Testis (tissue), 2 donors: ENCODE measurements at regions not wholly inside any gene's neighbourhood (a gene's known extent, or its start where the extent isn't known, plus 50 kb on each side); places are given as distances from the start of the nearest gene placed in this dataset.

Source experiments
- POLR2A ChIP-seq: fragments of 450-650 bp; IDR thresholded peaks from one replicate; pipeline ENCODE4 v1.6.1; 2017; ENCODE audit warnings: antibody characterized with exemption, mild to moderate bottlenecking, moderate library complexity
- TF ChIP-seq, protein P1 (sequence below), 3 experiments: fragments of 450-650 bp in 2 of 3; fragments of 200-600 bp in 1 of 3; sonication (generic) in 1 of 3; IDR thresholded peaks; one replicate each; pipeline ENCODE4 v1.5.1; 2016 to 2019; ENCODE audit warnings: antibody characterized with exemption in 3 of 3, mild to moderate bottlenecking in 2 of 3, moderate library complexity in 1 of 3

DNA sequence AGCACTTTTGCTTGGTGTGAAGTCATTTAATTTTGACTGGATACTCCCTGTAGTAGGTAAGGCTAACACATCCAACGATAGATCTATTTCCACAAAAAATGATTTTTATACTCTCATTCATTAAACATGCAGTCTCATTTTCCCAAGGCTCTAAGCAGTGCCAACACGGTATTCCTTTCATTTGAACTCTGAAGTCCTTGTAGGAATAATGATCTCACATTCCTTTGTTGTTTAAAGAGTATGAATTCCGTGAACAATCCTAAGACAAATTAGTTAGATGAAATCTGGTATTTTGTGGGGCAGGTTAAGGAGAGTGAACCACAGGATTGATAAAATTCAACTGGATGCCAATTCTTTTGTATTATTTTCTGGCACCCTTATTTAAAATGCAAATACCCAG, 66.6 kb downstream of the LACC1 start:
- TF ChIP-seq POLR2A: no peak
- TF ChIP-seq, protein P1, sequence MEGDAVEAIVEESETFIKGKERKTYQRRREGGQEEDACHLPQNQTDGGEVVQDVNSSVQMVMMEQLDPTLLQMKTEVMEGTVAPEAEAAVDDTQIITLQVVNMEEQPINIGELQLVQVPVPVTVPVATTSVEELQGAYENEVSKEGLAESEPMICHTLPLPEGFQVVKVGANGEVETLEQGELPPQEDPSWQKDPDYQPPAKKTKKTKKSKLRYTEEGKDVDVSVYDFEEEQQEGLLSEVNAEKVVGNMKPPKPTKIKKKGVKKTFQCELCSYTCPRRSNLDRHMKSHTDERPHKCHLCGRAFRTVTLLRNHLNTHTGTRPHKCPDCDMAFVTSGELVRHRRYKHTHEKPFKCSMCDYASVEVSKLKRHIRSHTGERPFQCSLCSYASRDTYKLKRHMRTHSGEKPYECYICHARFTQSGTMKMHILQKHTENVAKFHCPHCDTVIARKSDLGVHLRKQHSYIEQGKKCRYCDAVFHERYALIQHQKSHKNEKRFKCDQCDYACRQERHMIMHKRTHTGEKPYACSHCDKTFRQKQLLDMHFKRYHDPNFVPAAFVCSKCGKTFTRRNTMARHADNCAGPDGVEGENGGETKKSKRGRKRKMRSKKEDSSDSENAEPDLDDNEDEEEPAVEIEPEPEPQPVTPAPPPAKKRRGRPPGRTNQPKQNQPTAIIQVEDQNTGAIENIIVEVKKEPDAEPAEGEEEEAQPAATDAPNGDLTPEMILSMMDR (IDR thresholded peaks at IDR 0.05): no peak
